Loucy (cell line): ENCODE measurements at regions not wholly inside any gene's neighbourhood (a gene's known extent, or its start where the extent isn't known, plus 50 kb on each side); places are given as distances from the start of the nearest gene placed in this dataset.

Source experiments
- CTCF ChIP-seq: fragments of 200-600 bp; sonication (generic); conservative IDR thresholded peaks from 2 replicates; pipeline ENCODE4 v1.5.1; 2014; ENCODE audit warnings: mild to moderate bottlenecking, antibody characterized with exemption, low read length
- EZH2phosphoT487 ChIP-seq: fragments of 200-600 bp; IDR thresholded peaks from 2 replicates; pipeline ENCODE4 v1.6.1; 2018; ENCODE audit warnings: antibody characterized with exemption, mild to moderate bottlenecking, moderate library complexity, borderline replicate concordance

GRCh38 chr14:39581474-39581873 lies 149.2 kb upstream of the FBXO33 start:
- TF ChIP-seq CTCF (peak; percentile 56), EZH2phosphoT487 (no peak)
